Neural progenitor cell (in vitro differentiated cells): ENCODE measurements at regions not wholly inside any gene's neighbourhood (a gene's known extent, or its start where the extent isn't known, plus 50 kb on each side); places are given as distances from the start of the nearest gene placed in this dataset.

ENCODE experiments used
- DNase-seq: peaks from one replicate; pipeline ENCODE4 v3.0.0-alpha.2; 2016; ENCODE audit warnings: low spot score
- H2AFZ ChIP-seq: fragments of 200-600 bp; sonication (generic); replicated peaks from 2 replicates; pipeline ENCODE4 v1.6.1; 2016; ENCODE audit warnings: antibody characterized with exemption
- H3F3A ChIP-seq: fragments of 200-600 bp; sonication (generic); 2 replicates; pipeline ENCODE4 v1.6.1; 2016; ENCODE audit warnings: antibody characterized with exemption, low read depth
- H3K27ac ChIP-seq: fragments of 200-600 bp; sonication (generic); 2 replicates; pipeline ENCODE4 v1.5.1; 2016; ENCODE audit warnings: mild to moderate bottlenecking
- H3K27me3 ChIP-seq: fragments of 200-600 bp; sonication (generic); 2 replicates; pipeline ENCODE4 v1.6.1; 2016; ENCODE audit warnings: mild to moderate bottlenecking, moderate library complexity
- H3K36me3 ChIP-seq: fragments of 200-600 bp; sonication (generic); 2 replicates; pipeline ENCODE4 v1.5.1; 2016
- H3K4me1 ChIP-seq: fragments of 200-600 bp; sonication (generic); 2 replicates; pipeline ENCODE4 v1.6.1; 2016; ENCODE audit warnings: mixed run types
- H3K4me2 ChIP-seq: fragments of 200-600 bp; sonication (generic); 2 replicates; pipeline ENCODE4 v1.6.1; 2016
- H3K4me3 ChIP-seq: fragments of 200-600 bp; sonication (generic); 2 replicates; pipeline ENCODE4 v1.5.1; 2016
- H3K79me2 ChIP-seq: fragments of 200-600 bp; sonication (generic); 2 replicates; pipeline ENCODE4 v1.6.1; 2016; ENCODE audit warnings: low read depth
- H3K9ac ChIP-seq: fragments of 200-600 bp; sonication (generic); 2 replicates; pipeline ENCODE4 v1.6.1; 2016
- H3K9me3 ChIP-seq: fragments of 200-600 bp; sonication (generic); 2 replicates; pipeline ENCODE4 v1.5.1; 2016; ENCODE audit warnings: low read depth
- H4K20me1 ChIP-seq: fragments of 200-600 bp; sonication (generic); 2 replicates; pipeline ENCODE4 v1.6.1; 2016; ENCODE audit warnings: low read depth
- H3K27ac Mint-ChIP-seq: 3 replicates; pipeline ENCODE4 v1.8.0; 2021; ENCODE audit warnings: mixed read lengths
- H3K27me3 Mint-ChIP-seq: 2 replicates; pipeline ENCODE4 v1.8.0; 2022; ENCODE audit warnings: low read depth, mild to moderate bottlenecking, inconsistent platforms, moderate library complexity, mixed read lengths; ENCODE audit not compliant: insufficient read depth
- H3K36me3 Mint-ChIP-seq: 3 replicates; pipeline ENCODE4 v1.8.0; 2021; ENCODE audit warnings: mixed read lengths
- H3K4me1 Mint-ChIP-seq: 3 replicates; pipeline ENCODE4 v1.8.0; 2021; ENCODE audit warnings: mixed read lengths
- H3K4me3 Mint-ChIP-seq: 3 replicates; pipeline ENCODE4 v1.8.0; 2021; ENCODE audit warnings: mild to moderate bottlenecking, moderate library complexity, mixed read lengths
- H3K9me3 Mint-ChIP-seq: 3 replicates; pipeline ENCODE4 v1.8.0; 2020; ENCODE audit warnings: mixed read lengths
- CTCF ChIP-seq: fragments of 200-600 bp; sonication (generic); IDR thresholded peaks from 2 replicates; pipeline ENCODE4 v1.5.1; 2017; ENCODE audit warnings: antibody characterized with exemption, mild to moderate bottlenecking
- EZH2 ChIP-seq: fragments of 200-600 bp; sonication (generic); IDR thresholded peaks from 2 replicates; pipeline ENCODE4 v1.6.1; 2017; ENCODE audit warnings: antibody characterized with exemption, mild to moderate bottlenecking, moderate library complexity
- EZH2phosphoT487 ChIP-seq: fragments of 200-600 bp; sonication (generic); IDR thresholded peaks from 2 replicates; pipeline ENCODE4 v1.6.1; 2017; ENCODE audit warnings: antibody characterized with exemption

- H3K27ac Mint-ChIP-seq: no peak overlapping the region
- peaks cover 28% of the 10 kb centered on the region for H3K27me3 ChIP-seq
Measured at GRCh38 chr6:91304521-91304920, 717.6 kb upstream of the MAP3K7 start.

GRCh38 chr6:91303326-91303725, 716.5 kb upstream of the MAP3K7 start:
- Histone ChIP-seq H3K4me1 (peaks cover 11% of the 10 kb centered on the region), H3K4me2 (no peak overlapping the region), H3K79me2 (no peaks in the 10 kb centered on the region), H3K4me3 (no peak overlapping the region), H3K36me3 (no peaks in the 10 kb centered on the region), H2AFZ (no peak overlapping the region), H3K9me3 (no peaks in the 10 kb centered on the region), H4K20me1 (peaks cover 8% of the 10 kb centered on the region), H3K27me3 (peaks cover 32% of the 10 kb centered on the region), H3K27ac (no peak overlapping the region), H3K9ac (no peak overlapping the region), H3F3A (peaks cover 20% of the 10 kb centered on the region)
- TF ChIP-seq EZH2phosphoT487 (no peak), EZH2 (no peak), CTCF (no peak)
- Mint-ChIP-seq H3K36me3 (no peaks in the 10 kb centered on the region), H3K27me3 (peaks cover 9% of the 10 kb centered on the region), H3K4me3 (no peak overlapping the region), H3K27ac (no peak overlapping the region), H3K4me1 (peaks cover 18% of the 10 kb centered on the region), H3K9me3 (peaks cover 5% of the 10 kb centered on the region)
- no peak for DNase-seq

More at GRCh38 chr6:91304521-91304920, 717.6 kb upstream of the MAP3K7 start:
- H3K4me2 ChIP-seq: no peak overlapping the region
- no peak overlapping the region for H3K27ac ChIP-seq
- Mint-ChIP-seq H3K36me3 (no peaks in the 10 kb centered on the region), H3K4me1 (peaks cover 6% of the 10 kb centered on the region), H3K4me3 (no peak overlapping the region), H3K9me3 (peaks cover 4% of the 10 kb centered on the region), H3K27me3 (peaks cover 5% of the 10 kb centered on the region)
- TF ChIP-seq EZH2phosphoT487 (no peak), EZH2 (no peak), CTCF (no peak)
- no peaks in the 10 kb centered on the region for H3K36me3 ChIP-seq
- peaks cover 9% of the 10 kb centered on the region for H3F3A ChIP-seq
- H3K9me3 ChIP-seq: no peaks in the 10 kb centered on the region
- no peak overlapping the region for H3K9ac ChIP-seq
- no peaks in the 10 kb centered on the region for H3K4me1 ChIP-seq
- H3K79me2 ChIP-seq: no peaks in the 10 kb centered on the region
- no peaks in the 10 kb centered on the region for H4K20me1 ChIP-seq
- H3K4me3 ChIP-seq: no peak overlapping the region
- H2AFZ ChIP-seq: no peak overlapping the region
- DNase-seq: no peak

- peaks cover 3% of the 10 kb centered on the region for H3K36me3 Mint-ChIP-seq
- Histone ChIP-seq H2AFZ (no peak overlapping the region), H3K27ac (peak overlapping the region; percentile 65), H3K9ac (no peak overlapping the region), H4K20me1 (peaks cover 9% of the 10 kb centered on the region), H3K4me3 (peak overlapping the region; percentile 25), H3K4me2 (peak overlapping the region; percentile 72), H3K4me1 (peaks cover 22% of the 10 kb centered on the region), H3K36me3 (peaks cover 5% of the 10 kb centered on the region), H3K79me2 (no peaks in the 10 kb centered on the region), H3F3A (peaks cover 28% of the 10 kb centered on the region), H3K9me3 (peaks cover 12% of the 10 kb centered on the region), H3K27me3 (peaks cover 62% of the 10 kb centered on the region)
- H3K27ac Mint-ChIP-seq: peak overlapping the region; percentile 43
- peaks cover 24% of the 10 kb centered on the region for H3K9me3 Mint-ChIP-seq
- TF ChIP-seq CTCF (no peak), EZH2phosphoT487 (peak; percentile 99), EZH2 (no peak)
- peaks cover 20% of the 10 kb centered on the region for H3K27me3 Mint-ChIP-seq
- peaks cover 21% of the 10 kb centered on the region for H3K4me1 Mint-ChIP-seq
- no peak overlapping the region for H3K4me3 Mint-ChIP-seq
- peak; percentile 81 for DNase-seq
Measured at GRCh38 chr6:91299544-91300491, 712.9 kb upstream of the MAP3K7 start.
